HEK293T (cell line): ENCODE measurements at regions not wholly inside any gene's neighbourhood (a gene's known extent, or its start where the extent isn't known, plus 50 kb on each side); places are given as distances from the start of the nearest gene placed in this dataset.

Experiments used
- ARNT ChIP-seq: fragments of 450-650 bp; IDR thresholded peaks from 2 replicates; pipeline ENCODE4 v1.6.1; 2017; ENCODE audit warnings: mild to moderate bottlenecking
- BHLHE40 ChIP-seq: fragments of 450-650 bp; IDR thresholded peaks from 2 replicates; pipeline ENCODE4 v1.6.1; 2016; ENCODE audit warnings: mild to moderate bottlenecking, moderate library complexity, borderline replicate concordance
- FOXA1 ChIP-seq: fragments of 450-650 bp; IDR thresholded peaks from 2 replicates; pipeline ENCODE4 v1.6.1; 2016; ENCODE audit warnings: mild to moderate bottlenecking
- FOXK2 ChIP-seq: fragments of 450-650 bp; IDR thresholded peaks from 2 replicates; pipeline ENCODE4 v1.6.1; 2016; ENCODE audit warnings: mild to moderate bottlenecking
- NFRKB ChIP-seq: fragments of 450-650 bp; IDR thresholded peaks from 2 replicates; pipeline ENCODE4 v1.6.1; 2016; ENCODE audit warnings: mild to moderate bottlenecking, moderate library complexity
- PKNOX1 ChIP-seq: fragments of 450-650 bp; IDR thresholded peaks from 2 replicates; pipeline ENCODE4 v1.6.1; 2016
- SP1 ChIP-seq: fragments of 450-650 bp; IDR thresholded peaks from 2 replicates; pipeline ENCODE4 v1.6.1; 2017
- TARDBP ChIP-seq: fragments of 450-650 bp; IDR thresholded peaks from 2 replicates; pipeline ENCODE4 v1.6.1; 2016

GRCh38 chr4:54400802-54401201 is 171.7 kb downstream of the PDGFRA start:
- TF ChIP-seq FOXK2: no peak
- no peak for TF ChIP-seq TARDBP
- TF ChIP-seq FOXA1: no peak
- TF ChIP-seq ARNT: no peak
- no peak for TF ChIP-seq SP1
- TF ChIP-seq BHLHE40: no peak
- no peak for TF ChIP-seq PKNOX1
- no peak for TF ChIP-seq NFRKB
